AG08396 (cell line): ENCODE measurements at regions not wholly inside any gene's neighbourhood (a gene's known extent, or its start where the extent isn't known, plus 50 kb on each side); places are given as distances from the start of the nearest gene placed in this dataset.

Experiments used
- DNase-seq: peaks from one replicate; pipeline ENCODE4 v3.0.0; 2012; ENCODE audit warnings: low spot score, mixed read lengths

DNA sequence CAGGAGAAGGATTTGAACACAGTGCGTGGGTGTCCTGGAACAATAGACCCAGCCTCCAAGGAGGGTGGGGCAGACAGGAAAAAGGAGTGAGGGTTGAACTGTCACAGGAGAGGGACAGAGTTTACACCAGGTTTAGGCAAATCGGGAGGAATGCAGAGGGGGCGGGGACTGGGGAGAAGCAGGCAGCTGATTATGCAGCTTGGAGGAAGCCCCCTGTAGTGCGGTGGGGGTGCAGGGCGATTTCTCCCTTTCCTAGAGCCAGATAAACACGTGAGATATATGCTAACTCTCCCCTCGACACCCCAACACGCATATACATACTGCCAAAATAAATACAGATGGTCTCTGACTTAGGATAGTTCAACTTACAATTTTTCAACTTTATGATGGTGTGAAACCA, 108.6 kb upstream of the PRR20G start:
- DNase-seq = no peak

DNA sequence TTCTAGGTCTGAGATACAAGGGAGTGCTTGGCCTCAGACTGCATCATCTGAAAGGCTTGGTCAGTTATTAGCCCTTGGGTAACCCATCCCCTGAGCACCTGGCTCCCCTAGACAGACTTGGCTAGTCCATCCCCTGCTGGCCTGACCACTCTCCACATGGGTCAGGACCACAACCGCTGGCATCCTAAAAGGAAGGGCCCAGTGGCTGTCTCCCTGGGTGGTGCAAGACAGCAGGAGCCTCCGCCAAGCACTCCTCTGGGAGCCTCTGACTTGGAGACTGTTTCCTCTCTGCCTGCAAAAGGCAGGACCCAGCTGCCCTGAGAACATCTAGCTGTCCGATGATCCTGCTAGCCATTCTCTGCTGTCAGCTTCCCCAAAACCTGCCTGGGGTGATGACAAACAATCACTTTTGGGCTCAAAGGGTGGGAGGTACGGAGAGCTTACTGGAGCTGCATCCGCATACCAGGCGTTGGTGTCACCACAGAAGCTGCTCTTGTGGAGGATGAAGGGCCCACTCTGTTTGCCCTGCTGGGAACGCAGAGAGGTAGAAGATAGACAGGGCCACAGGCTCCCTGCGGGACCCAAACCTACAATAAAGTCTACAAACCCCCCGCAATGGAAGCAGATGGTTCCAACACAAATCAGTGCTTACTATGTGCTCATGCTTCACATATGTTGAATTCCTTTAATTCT, 108.0 kb upstream of the PRR20G start:
- DNase-seq = no peak

DNA sequence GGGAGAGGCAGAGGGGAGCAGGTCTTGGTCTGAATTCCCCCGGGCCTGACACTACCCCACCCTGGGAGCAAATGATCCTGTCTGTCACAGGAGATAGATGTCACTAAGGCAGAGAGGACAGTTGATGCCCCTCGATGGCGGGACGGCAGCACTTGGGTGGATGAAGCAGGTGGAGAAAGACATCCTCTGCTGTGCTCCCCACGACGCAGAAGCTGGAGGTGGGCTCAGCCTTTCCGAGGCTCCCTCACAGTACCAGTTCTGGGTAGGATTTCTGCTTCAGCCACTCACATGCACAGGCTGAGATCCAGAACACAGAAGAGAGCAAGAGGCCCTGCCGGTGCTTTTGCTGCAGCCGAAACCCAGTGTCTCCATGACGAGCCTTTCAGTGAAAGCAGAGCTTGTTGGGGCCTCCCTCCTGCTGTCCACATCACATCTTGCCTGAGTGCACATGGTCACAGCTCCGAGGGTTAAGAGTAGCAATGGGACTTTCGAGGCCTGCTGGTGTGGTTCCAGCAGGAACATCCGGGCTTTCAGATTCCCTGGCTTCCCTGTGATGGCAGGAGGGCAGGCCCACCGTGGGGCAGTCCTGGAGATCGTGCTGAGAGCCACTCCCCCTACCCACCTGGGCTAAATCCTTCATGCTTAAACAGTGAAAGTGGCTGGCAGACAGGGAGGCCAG, 107.3 kb upstream of the PRR20G start:
- DNase-seq = no peak

DNA sequence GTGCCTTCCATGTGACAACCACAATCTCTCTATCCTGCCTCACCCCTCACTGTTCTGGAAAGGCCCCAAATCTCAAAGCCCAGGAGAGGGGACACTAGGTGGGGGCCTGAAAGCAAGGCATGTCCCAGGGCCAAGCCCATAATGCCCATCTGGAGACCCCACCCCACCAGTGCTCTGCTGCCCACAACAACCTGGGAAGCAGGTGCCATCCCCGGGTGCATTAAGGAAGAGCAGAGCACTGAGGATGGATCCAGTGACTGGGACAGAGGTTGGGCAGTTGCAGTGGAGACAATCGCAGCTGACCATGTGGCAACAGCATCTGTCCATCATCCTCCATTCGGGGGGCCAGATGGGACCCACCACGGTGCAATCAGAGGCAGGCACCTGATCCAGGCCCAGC, 106.2 kb upstream of the PRR20G start:
- no peak for DNase-seq

DNA sequence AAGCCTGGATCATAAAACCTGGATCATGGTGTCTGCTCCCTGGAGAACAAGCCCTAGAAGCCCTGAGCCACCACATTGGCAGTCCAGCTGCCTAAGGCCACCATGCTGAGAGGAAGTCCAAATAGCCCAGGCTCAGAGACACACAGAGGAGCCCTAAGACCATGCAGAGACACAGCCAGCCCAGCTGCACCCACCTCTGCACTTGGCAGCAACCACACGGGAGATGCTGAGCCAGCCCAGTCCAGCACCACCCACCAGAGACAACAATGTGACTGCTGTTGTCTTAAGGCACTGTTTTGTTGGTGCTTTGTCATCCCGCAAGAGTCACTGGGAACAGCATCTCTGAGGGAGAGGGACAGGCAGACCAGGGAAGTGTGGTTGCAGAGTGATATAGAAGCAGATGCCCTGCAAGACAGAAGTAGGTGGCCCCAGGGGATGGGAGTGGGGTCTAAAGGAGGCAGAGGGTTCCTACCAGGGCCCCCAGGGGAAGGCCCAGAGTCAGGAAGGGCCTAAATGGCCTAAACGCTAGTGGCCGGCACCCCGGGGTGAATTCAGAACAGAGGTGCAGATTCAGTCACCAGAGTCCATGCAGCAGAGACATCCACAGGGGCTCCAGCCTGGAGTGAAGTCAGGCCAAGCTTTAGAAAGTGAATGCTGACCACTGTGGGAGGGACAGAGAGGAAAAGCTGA, 105.4 kb upstream of the PRR20G start:
- DNase-seq = no peak

DNA sequence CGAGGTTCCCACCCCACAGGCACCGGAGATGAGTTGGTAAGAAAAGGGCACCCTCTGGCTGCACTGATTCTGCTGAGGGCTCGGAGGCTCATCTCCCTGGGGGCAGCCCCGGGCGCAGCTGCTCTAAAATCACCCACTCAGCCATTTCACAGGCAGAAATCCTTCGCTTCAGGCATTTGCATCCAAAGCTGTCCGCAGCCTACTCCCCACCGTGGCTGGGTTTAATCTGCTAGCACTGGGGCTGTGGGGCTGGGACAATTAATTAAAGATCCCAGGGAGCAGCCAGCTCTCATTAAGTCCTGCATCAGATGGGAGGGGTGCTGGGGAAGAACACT, 104.3 kb upstream of the PRR20G start:
- DNase-seq = no peak

DNA sequence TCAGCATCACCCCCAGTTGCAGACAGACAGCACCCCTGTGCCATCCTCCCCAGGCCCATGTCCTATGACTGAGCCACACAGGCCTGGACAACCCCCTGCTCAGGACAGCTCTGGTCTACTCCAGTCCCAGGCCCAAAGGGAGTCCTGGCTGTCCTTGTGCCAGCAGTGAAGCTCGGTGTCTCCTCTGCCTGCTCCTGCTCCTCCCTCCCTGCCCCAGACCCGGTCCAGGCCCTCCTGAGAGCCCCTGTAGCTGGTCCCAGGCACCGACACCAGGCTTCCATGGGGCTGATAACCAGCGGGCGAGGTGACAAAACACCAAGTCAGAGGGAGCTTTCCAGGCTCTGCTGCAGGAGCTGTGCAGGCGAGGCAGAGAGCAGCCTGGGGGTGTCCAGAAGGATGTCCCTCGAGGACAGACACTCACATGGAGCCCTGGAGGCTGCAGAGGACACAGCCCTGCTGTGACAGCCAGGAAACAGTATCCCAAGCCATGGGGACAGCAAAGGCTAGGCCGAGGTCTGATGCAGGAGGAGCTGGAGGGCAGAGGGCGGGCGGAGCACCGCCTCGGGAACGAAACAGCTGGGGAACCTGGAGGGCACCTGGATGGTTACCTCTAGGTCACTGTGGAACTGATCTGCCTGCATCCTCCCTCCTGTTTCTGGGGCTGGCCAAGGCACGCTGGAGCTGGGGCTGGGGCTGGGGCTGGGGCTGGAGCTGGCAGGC, 103.8 kb upstream of the PRR20G start:
- DNase-seq = no peak

DNA sequence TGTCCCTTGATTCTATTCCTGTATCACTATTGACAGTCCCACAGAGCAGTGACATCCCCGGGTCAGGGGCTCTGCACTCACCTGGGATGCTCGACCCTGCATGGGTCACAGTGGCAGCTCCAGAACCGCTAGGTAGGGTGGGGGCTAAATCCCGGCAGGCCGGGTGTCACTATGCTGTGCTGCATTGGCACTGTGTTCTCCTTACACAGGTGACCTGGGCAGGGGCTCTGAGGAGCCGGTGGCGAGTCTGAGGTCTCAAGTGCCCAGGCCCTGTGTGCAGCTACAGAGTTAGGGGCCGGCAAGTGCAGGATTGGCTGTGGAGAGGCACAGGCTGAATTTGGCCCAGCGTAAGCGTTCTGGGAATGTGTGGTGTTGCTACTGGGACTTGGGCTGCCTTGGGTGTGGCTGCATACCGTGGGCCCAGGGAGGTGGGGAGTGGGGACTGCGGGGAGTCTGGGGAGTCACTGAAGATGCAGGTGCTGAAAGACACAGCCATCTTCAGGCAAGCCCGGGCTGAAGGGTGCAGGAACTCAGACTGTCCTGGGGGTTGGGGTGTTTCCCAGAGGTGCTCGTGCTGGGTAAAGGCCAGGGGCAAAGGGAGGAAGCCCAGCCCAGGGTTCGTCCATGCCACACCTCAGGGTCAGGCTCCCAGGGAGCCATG, 102.6 kb upstream of the PRR20G start:
- no peak for DNase-seq

DNA sequence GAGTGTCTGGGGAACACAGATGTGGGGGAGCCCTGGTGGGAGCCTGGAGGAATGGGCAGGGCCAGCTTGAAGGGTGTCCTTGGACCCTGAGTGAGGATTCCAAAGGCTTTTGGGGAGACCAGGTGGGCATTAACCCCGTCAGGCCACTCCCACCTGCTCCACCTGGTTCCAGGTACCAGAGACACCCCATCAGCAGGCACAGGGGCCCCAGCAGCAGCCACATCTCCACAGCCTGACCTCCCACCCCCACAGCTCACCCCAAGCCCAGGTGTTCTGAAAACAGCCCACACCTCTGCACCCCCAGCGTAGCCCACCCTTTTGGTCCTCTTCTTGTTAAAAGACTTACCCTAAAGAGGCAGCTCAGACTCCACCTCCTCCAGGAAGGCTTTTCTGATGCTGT, 102.1 kb upstream of the PRR20G start:
- DNase-seq = no peak

DNA sequence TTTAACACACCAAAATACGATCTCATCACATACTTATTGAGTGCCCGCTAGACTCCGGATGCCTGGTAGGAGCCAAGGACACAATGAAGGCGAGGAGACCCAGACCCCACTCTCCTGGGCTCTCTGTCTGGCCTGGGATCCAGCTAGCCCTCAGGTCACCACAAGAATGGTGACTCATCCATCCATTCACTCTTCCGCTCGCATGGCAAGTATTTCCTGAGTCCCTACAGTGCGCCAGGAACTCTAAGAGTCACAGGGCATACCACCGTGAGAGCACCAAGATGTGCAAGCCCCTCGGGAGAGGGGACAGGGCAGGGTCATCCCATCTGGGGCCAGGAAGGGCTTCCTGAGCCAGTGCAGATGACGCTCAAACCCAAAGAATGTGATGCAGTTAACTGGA, 101.6 kb upstream of the PRR20G start:
- DNase-seq = no peak

DNA sequence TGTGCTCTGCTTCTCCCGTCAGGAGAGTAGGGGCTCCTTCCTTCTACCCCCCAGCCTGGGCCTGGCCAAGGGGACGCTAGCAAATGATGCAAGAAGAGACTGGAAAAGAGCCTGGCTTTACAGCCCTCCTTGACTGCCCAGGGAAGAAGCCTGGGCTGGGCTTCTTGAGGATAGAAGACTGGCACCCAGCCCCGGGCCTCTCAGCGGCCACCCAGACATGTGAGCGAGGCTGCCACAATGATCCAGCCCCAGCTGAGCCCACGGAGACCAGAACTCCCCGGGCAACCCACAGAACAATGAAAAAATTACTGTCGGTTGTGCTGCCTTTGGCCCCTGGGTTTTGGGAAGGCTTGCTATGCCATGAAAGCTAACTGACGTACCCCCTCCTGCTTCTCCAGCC, 100.6 kb upstream of the PRR20G start:
- no peak for DNase-seq

DNA sequence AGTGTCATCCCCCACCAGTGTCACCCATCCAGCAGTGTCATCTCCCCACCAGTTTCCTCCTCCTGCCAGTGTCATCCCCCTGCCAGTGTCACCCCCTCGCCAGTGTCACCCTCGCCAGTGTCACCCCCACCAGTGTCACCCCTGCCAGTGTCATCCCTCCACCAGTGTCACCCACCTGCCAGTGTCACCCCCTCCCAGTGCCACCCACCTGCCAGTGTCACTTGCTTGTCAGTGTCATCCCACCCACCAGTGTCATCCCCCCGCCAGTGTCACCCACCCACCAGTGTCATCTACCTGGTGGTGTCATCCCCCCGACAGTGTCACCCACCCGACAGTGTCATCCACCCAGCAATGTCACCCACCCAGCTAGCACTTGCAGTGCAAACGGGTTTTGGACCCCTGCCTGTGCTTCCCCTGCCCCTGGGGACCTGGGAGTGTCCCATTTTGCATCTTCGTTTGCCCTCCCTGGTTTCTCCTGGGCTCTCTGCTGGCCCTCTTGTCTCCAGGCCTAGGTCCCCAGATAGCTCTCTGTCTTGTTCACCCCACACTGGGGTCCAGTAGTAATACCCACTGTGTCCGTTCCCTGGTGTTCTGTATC, 99.8 kb upstream of the PRR20G start:
- no peak for DNase-seq

DNA sequence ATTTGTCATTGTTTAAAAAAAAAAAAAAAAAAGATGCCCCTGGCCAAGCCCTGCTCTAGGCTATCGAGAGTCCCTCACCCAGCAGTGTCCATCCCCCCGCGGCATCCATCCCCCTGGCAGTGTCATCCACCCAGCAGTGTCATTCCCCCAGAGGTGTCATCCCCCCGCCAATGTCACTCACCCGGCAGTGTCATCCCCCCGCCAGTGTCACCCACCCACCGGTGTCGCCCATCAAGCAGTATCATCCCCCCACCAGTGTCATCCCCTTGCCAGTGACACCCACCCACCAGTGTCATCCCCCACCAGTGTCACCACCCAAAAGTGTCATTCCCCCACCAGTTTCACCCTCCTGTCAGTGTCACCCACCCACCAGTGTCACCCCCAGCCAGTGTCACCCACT, 99.3 kb upstream of the PRR20G start:
- no peak for DNase-seq

DNA sequence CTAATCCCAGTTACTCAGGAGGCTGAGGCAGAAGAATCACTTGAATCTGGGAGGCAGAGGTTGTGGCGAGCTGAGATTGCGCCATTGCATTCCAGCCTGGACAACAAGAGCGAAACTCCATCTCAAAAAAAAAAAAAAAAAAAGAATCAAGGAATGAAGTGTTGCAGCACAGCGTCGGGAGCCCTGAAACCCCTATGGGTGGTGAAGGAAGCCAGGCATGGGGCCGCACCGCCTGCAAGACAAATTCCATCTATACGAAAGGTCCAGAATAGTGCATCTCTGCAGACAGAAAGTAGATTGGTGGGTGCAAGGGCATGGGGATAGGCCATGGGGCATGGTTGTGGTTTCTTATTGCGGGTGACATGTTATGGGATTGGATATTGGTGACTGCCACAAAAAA, 98.6 kb upstream of the PRR20G start:
- DNase-seq = no peak

DNA sequence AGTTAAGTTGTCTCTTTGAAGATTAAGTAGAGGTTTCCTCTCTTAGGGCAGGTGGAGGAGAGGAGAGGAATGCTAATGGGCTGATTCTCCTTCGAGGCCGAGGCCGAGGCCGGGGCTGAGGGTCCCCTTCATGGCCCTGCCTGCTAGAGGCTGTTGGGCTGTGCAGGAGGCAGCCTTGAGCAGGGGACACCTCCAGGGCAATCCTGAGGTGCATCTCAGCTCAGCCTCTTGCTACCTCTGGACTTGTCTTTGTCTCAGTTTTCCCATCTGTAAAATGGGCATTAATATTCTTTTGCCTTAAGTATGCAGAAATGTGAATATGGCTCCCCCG, 97.7 kb upstream of the PRR20G start:
- no peak for DNase-seq

DNA sequence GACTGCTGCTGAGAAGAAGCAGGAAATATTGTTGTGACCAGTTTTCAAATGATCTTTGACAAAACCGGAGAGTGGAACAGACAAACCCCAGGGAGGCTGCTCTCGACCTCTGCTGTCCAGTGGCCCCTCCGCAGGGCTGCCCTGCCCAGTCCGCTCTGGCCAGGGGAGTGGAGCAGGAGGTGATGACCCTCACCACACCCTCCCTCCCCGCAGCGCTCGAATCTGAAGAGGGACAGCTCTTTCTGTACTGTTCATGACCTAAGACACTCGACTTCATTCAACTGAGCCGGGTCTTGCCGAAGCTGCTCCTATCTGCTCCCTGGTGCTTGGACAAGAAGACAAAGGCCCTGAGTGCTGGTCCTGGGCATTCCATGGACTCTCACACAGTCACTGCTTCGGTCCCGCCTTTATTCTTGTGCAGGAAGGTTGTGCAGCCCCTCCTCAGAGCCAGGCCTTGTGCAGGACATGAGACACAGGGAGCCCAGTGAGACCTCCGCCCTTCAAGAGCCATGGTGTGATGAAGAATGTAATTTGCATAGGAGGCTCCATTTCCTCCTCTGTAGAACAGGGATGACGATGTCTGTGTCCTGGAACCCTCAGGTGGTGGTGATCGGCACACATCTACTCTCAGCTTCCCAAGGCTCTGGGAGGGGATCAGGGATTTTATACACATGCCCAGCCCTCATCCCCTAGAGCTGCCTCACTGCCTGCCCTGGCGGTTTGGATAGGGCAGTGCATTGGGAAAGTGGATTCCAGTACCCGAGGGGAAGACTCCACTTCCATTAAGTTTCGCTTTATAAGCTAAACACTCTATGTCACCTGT, 97.1 kb upstream of the PRR20G start:
- no peak for DNase-seq

DNA sequence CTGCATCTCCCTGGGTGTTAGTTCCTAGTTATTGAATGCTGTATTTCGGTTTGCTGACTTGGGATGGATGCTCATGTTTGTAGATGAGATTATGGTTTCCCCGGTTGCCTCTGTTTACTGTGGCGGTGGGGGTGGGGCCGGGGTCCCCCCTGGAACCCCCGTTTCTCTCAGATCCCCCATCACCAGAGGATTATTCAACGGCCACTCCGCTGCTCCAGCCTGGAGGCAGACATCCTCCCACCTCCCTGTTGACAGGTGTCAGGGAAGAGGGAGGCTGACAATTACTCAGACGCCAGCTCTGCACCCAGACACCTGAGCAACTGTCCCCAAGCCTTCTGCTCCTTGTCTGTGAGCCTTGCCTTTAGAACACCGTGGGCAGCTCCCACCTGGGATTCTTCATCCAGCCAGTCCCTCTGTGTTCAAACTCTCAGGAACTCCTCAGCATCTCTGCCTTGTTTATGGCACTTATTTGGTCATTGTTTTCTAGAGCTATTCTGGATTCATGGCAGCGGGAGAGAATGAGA, 95.9 kb upstream of the PRR20G start:
- DNase-seq = no peak

DNA sequence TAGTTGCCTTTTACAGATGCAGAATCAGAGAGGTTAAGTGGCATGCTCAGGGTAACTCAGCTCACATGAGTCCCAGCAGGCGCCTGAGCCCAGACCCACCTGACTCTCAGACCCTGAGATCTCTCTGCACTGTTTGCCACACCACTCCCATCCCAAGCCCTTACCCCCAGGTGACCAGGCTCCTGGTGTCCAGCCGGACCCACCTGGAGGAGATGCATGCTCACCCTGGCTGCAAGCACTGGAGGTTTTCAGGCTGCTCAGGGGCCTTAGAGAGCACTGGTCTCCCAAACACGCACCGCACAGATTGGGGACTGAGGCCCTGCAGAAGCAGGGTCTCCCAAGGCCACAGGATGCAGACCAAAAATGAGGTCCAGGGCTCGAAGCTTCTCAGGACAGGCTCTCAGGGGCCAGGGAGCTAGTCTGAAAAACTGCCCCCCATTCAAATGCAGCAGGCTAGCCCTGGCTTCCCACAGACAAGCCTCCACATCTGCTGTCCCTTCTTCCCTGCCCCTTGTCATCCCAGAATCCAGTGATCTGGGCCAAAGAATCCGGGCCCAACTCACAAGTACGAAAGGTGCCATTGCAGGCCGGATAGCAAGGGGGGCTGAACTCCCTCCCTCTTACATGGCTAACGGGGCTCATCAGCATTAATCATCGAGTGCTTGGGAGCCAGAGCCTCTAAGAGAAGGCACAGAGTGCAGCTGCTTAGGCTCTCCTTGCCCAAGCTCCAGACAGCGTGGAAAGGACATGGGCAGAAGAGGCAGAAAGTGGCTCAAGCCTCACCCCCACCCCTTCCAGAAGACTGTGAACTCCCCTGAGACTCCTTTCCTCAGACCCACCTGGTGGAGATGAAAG, 90.2 kb upstream of the PRR20G start:
- DNase-seq = no peak

DNA sequence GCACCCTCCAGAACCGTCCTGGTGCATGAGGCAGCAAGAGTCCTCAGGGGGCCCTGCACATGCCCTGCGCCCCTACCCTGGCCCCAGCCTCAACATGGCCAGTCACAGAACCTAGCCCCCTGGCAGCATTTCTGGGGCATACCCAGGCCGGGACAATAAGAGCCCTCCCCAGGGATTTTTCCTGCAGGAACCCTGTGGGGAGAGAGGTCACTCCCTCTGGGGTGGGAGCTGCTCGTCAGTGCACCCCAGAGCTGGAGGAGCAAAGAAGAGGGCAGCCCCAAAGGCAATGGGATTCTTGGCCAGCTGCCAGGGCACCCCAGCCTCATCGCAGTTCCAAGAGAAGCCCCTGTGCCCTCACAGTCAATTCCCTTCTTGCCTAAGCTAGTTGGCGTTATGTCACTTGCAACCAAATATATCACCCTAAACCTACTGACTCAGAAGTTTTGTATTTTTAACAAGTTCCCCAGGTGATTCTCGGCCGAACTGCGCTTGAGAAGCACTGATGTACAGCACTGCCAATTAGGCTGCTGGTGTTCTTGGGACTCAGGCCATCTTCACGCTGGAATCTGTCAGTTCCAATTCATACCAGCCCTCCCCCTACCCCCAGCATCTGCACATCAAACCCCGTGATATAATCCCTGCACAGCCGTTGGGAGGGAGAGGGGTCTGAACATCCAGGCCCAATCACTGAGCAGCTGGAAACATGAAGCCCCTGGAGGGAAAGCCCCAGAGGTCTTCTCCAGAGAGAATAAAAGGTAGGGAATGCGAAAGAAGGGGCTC, 87.5 kb upstream of the PRR20G start:
- DNase-seq = no peak
